Testis (tissue), 2 donors: ENCODE measurements at regions not wholly inside any gene's neighbourhood (a gene's known extent, or its start where the extent isn't known, plus 50 kb on each side); places are given as distances from the start of the nearest gene placed in this dataset.

Experiments
- CTCF ChIP-seq, 3 experiments: fragments of 450-650 bp in 2 of 3; fragments of 200-600 bp in 1 of 3; sonication (generic) in 1 of 3; IDR thresholded peaks; one replicate each; pipeline ENCODE4 v1.5.1; 2016 to 2019; ENCODE audit warnings: antibody characterized with exemption in 3 of 3, mild to moderate bottlenecking in 2 of 3, moderate library complexity in 1 of 3
- POLR2A ChIP-seq: fragments of 450-650 bp; IDR thresholded peaks from one replicate; pipeline ENCODE4 v1.6.1; 2017; ENCODE audit warnings: antibody characterized with exemption, mild to moderate bottlenecking, moderate library complexity

- no peak for TF ChIP-seq CTCF (IDR thresholded peaks at IDR 0.05)
- no peak for TF ChIP-seq POLR2A
Measured at GRCh38 chr9:115999498-115999897, 154.1 kb upstream of the PAPPA start.
